HCT116 (cell line): ENCODE measurements at regions not wholly inside any gene's neighbourhood (a gene's known extent, or its start where the extent isn't known, plus 50 kb on each side); places are given as distances from the start of the nearest gene placed in this dataset.

Experiments used
- ATAC-seq: fragments of 200-7000 bp; cut with Tn5 transposase; 2 replicates; pipeline ENCODE4 v1.9.1; 2020; ENCODE audit warnings: mild to moderate bottlenecking, moderate library complexity
- BruUV-seq: library from RNA; stranded (reverse); fragments of 400-500 nt; replicated peaks from 2 replicates; lab custom pipeline; 2021; lab: Mats Ljungman, UMichigan
- CTCF ChIA-PET: fragments of 300-600 bp; sonication (Branson Sonifier 250); formaldehyde crosslinking; loops from one replicate; lab custom pipeline; 2021; ENCODE audit warnings: antibody characterized with exemption; lab: Charles Lee
- POLR2A ChIA-PET: fragments of 300-600, 350-600 bp; sonication (Branson Sonifier 250); formaldehyde crosslinking; loops from one replicate; lab custom pipeline; 2021; ENCODE audit warnings: antibody characterized with exemption; lab: Charles Lee
- RAD21 ChIA-PET, 2 experiments: fragments of 300-600 bp; sonication (Branson Sonifier 250); formaldehyde crosslinking; loops; one replicate each; lab custom pipeline; 2023; ENCODE audit warnings: low total read pairs in 2 of 2; ENCODE audit not compliant: uncharacterized antibody in 2 of 2, unreplicated experiment in 2 of 2, low non-redundant PET in 1 of 2; lab: Charles Lee
- DNase-seq: peaks from one replicate; pipeline ENCODE4 v3.0.0-alpha.2; 2010; ENCODE audit warnings: low read depth, low spot score
- H2AFZ ChIP-seq: fragments of 200-600 bp; shearing (Covaris generic), sonication (generic); 2 replicates; pipeline ENCODE4 v1.6.1; 2017; ENCODE audit warnings: low read depth, mixed run types, mixed read lengths, antibody characterized with exemption, low read length; ENCODE audit not compliant: poor library complexity, severe bottlenecking
- H3K27ac ChIP-seq: 2 replicates; pipeline ENCODE4 v1.5.1; 2012; ENCODE audit warnings: low read depth, low read length
- H3K27me3 ChIP-seq: fragments of 200-600 bp; sonication (generic); 2 replicates; pipeline ENCODE4 v1.6.1; 2016; ENCODE audit warnings: mixed run types, low read length, mixed read lengths; ENCODE audit not compliant: insufficient read depth
- H3K36me3 ChIP-seq, 2 experiments: fragments of 200-500 bp in 1 of 2; fragments of 200-600 bp in 1 of 2; sonication (Bioruptor generic) in 1 of 2; sonication (generic) in 1 of 2; 2 replicates each; pipeline versions ENCODE4 v1.5.1 to v1.6.1; 2014 to 2016; ENCODE audit warnings: low read length in 2 of 2, inconsistent platforms in 1 of 2, mixed read lengths in 1 of 2, mixed run types in 1 of 2; ENCODE audit not compliant: insufficient read depth in 2 of 2, control insufficient read depth in 1 of 2
- H3K4me1 ChIP-seq, 2 experiments: fragments of 200-600 bp in 1 of 2; sonication (generic) in 1 of 2; 2 replicates each; pipeline versions ENCODE4 v1.5.1 to v1.6.1; 2012 to 2017; ENCODE audit warnings: low read length in 2 of 2, inconsistent platforms in 1 of 2, mild to moderate bottlenecking in 1 of 2, mixed read lengths in 1 of 2, mixed run types in 1 of 2, moderate library complexity in 1 of 2; ENCODE audit not compliant: insufficient read depth in 2 of 2, control insufficient read depth in 1 of 2
- H3K4me2 ChIP-seq: fragments of 200-600 bp; sonication (generic); 2 replicates; pipeline ENCODE4 v1.6.1; 2017; ENCODE audit warnings: mixed run types, low read length, mixed read lengths
- H3K4me3 ChIP-seq, 2 experiments: fragments of 200-600 bp in 1 of 2; sonication (generic) in 1 of 2; replicated peaks in 1 of 2; 2 replicates each; pipeline ENCODE4 v1.5.1; 2011 to 2016; ENCODE audit warnings: low read length in 2 of 2, control low read depth in 1 of 2, low read depth in 1 of 2, mild to moderate bottlenecking in 1 of 2, mixed read lengths in 1 of 2, mixed run types in 1 of 2
- H3K79me2 ChIP-seq: fragments of 200-600 bp; sonication (generic); 2 replicates; pipeline ENCODE4 v1.6.1; 2017; ENCODE audit warnings: mild to moderate bottlenecking, mixed run types, low read length, moderate library complexity, mixed read lengths; ENCODE audit not compliant: insufficient read depth
- H3K9ac ChIP-seq: fragments of 200-600 bp; sonication (generic); 2 replicates; pipeline ENCODE4 v1.6.1; 2016; ENCODE audit warnings: low read length, mixed read lengths
- H3K9me2 ChIP-seq: fragments of 200-600 bp; sonication (generic), shearing (Covaris generic); 2 replicates; pipeline ENCODE4 v1.6.1; 2017; ENCODE audit warnings: mixed run types, mild to moderate bottlenecking, moderate library complexity; ENCODE audit not compliant: insufficient read depth
- H3K9me3 ChIP-seq, 2 experiments: fragments of 200-500 bp in 1 of 2; fragments of 200-600 bp in 1 of 2; sonication (Bioruptor generic) in 1 of 2; sonication (generic) in 1 of 2; 2 replicates each; pipeline ENCODE4 v1.6.1; 2014 to 2017; ENCODE audit warnings: low read length in 2 of 2, mixed read lengths in 2 of 2, inconsistent platforms in 1 of 2, low read depth in 1 of 2, mild to moderate bottlenecking in 1 of 2, mixed run types in 1 of 2, moderate library complexity in 1 of 2; ENCODE audit not compliant: control insufficient read depth in 1 of 2, insufficient read depth in 1 of 2
- H4K20me1 ChIP-seq: fragments of 200-600 bp; sonication (generic), shearing (Covaris generic); 2 replicates; pipeline ENCODE4 v1.6.1; 2017; ENCODE audit warnings: mixed run types, mild to moderate bottlenecking, moderate library complexity; ENCODE audit not compliant: insufficient read depth
- ELF1 ChIP-seq: IDR thresholded peaks from 2 replicates; pipeline ENCODE4 v1.6.1; 2012; ENCODE audit warnings: low read depth, borderline replicate concordance
- POLR2A ChIP-seq: IDR thresholded peaks from 2 replicates; pipeline ENCODE4 v1.7.0; 2011; ENCODE audit warnings: borderline replicate concordance; ENCODE audit not compliant: insufficient read depth, insufficient read length; ENCODE audit errors: extremely low read depth
- POLR2AphosphoS5 ChIP-seq: IDR thresholded peaks from 2 replicates; pipeline ENCODE4 v1.6.1; 2011; ENCODE audit warnings: mild to moderate bottlenecking, low read depth, low read length, moderate library complexity
- RAD21 ChIP-seq: IDR thresholded peaks from 2 replicates; pipeline ENCODE4 v1.6.1; 2012; ENCODE audit warnings: low read depth, mild to moderate bottlenecking
- SP1 ChIP-seq: IDR thresholded peaks from 2 replicates; pipeline ENCODE4 v1.6.1; 2012; ENCODE audit warnings: low read depth
- SRF ChIP-seq: IDR thresholded peaks from 2 replicates; pipeline ENCODE4 v1.6.1; 2012; ENCODE audit warnings: low read depth
- ZBTB33 ChIP-seq: IDR thresholded peaks from 2 replicates; pipeline ENCODE4 v1.6.1; 2011; ENCODE audit warnings: mild to moderate bottlenecking, low read length, moderate library complexity; ENCODE audit not compliant: insufficient replicate concordance; ENCODE audit errors: extremely low read depth
- ZNF274 ChIP-seq: fragments of 200-500 bp; sonication (Bioruptor generic); IDR thresholded peaks from 2 replicates; pipeline ENCODE4 v1.6.1; 2014; ENCODE audit warnings: mild to moderate bottlenecking, low read depth, low read length, inconsistent platforms
- intact Hi-C: fragments of 100-400 bp; cut with micrococcal nuclease; formaldehyde crosslinking; loops from 2 replicates; pipeline ENCODE4 v1.10.0; 2022

- Histone ChIP-seq H3K36me3 (no peaks in the 10 kb centered on the region), H3K4me1 (no peaks in the 10 kb centered on the region), H3K4me2 (no peak overlapping the region), H3K9me3 (no peaks in the 10 kb centered on the region), H3K27me3 (no peaks in the 10 kb centered on the region), H3K4me3 (no peak overlapping the region), H2AFZ (no peak overlapping the region), H3K79me2 (no peaks in the 10 kb centered on the region), H3K27ac (no peak overlapping the region), H3K9me2 (no peaks in the 10 kb centered on the region), H3K9ac (no peak overlapping the region), H4K20me1 (no peaks in the 10 kb centered on the region)
- TF ChIP-seq RAD21 (no peak), POLR2AphosphoS5 (no peak)
- intact Hi-C loops: no loop called here
- ATAC-seq (no peak), DNase-seq (no peak)
- RAD21 ChIA-PET: no interaction called here
- POLR2A ChIA-PET: interaction anchor here (1.0 kb wide), 1 partner anchor 10 kb away, joined by 3 read pairs; no protein-coding TSS in a partner anchor
- BruUV-seq: no TSS peak
- CTCF ChIA-PET: interaction anchor here (1.9 kb wide), 1 partner anchor 10 kb away, joined by 7 read pairs; no protein-coding TSS in a partner anchor
Measured at GRCh38 chr7:113783403-113783802, 135.4 kb downstream of the PPP1R3A start.

GRCh38 chr7:113775804-113776203 lies 143.0 kb downstream of the PPP1R3A start:
- DNase-seq: no peak
- Histone ChIP-seq H3K4me2 (no peak overlapping the region), H3K4me3 (no peak overlapping the region), H3K9me2 (no peaks in the 10 kb centered on the region), H3K79me2 (no peaks in the 10 kb centered on the region), H3K27me3 (no peaks in the 10 kb centered on the region), H3K9me3 (no peaks in the 10 kb centered on the region), H4K20me1 (no peaks in the 10 kb centered on the region), H3K27ac (no peak overlapping the region), H3K36me3 (no peaks in the 10 kb centered on the region), H3K9ac (no peak overlapping the region), H3K4me1 (no peaks in the 10 kb centered on the region), H2AFZ (no peak overlapping the region)
- ChIA-PET POLR2A (no interaction called here), CTCF (no interaction called here), RAD21 (no interaction called here)
- intact Hi-C loops: no loop called here
- TF ChIP-seq POLR2A (no peak), SRF (no peak), ELF1 (no peak), ZBTB33 (no peak), SP1 (no peak), ZNF274 (no peak), POLR2AphosphoS5 (no peak)
- no peak for ATAC-seq
- BruUV-seq: no TSS peak
